Subcutaneous abdominal adipose tissue (tissue), 5 donors: ENCODE measurements at regions not wholly inside any gene's neighbourhood (a gene's known extent, or its start where the extent isn't known, plus 50 kb on each side); places are given as distances from the start of the nearest gene placed in this dataset.

Experiments used
- H3K27ac ChIP-seq: one replicate; pipeline ENCODE4 v1.7.0; 2013; ENCODE audit warnings: low read depth, mild to moderate bottlenecking, inconsistent platforms, low read length, moderate library complexity
- H3K27me3 ChIP-seq, 5 donors: one replicate each; pipeline ENCODE4 v1.7.0; 2013; ENCODE audit warnings: low read length in 5 of 5, inconsistent platforms in 1 of 5; ENCODE audit not compliant: control insufficient read depth in 5 of 5, insufficient read depth in 4 of 5
- H3K36me3 ChIP-seq, 5 donors: one replicate each; pipeline ENCODE4 v1.7.0; 2013; ENCODE audit warnings: low read length in 5 of 5; ENCODE audit not compliant: control insufficient read depth in 5 of 5, insufficient read depth in 5 of 5
- H3K4me1 ChIP-seq, 5 donors: one replicate each; pipeline ENCODE4 v1.7.0; 2013; ENCODE audit warnings: low read length in 5 of 5, mild to moderate bottlenecking in 3 of 5, moderate library complexity in 1 of 5; ENCODE audit not compliant: control insufficient read depth in 5 of 5, insufficient read depth in 5 of 5
- H3K4me3 ChIP-seq, 5 donors: one replicate each; pipeline ENCODE4 v1.7.0; 2013; ENCODE audit warnings: low read length in 5 of 5, low read depth in 1 of 5
- H3K9ac ChIP-seq, 5 donors: one replicate each; pipeline ENCODE4 v1.7.0; 2013; ENCODE audit warnings: low read length in 5 of 5, mild to moderate bottlenecking in 4 of 5, moderate library complexity in 3 of 5
- H3K9me3 ChIP-seq, 5 donors: one replicate each; pipeline ENCODE4 v1.7.0; 2013; ENCODE audit warnings: low read length in 5 of 5; ENCODE audit not compliant: control insufficient read depth in 5 of 5
- donor health status: healthy.
- donor health status: healthy.
- donor health status: healthy.
- donor health status: healthy.
- donor health status: healthy.

DNA sequence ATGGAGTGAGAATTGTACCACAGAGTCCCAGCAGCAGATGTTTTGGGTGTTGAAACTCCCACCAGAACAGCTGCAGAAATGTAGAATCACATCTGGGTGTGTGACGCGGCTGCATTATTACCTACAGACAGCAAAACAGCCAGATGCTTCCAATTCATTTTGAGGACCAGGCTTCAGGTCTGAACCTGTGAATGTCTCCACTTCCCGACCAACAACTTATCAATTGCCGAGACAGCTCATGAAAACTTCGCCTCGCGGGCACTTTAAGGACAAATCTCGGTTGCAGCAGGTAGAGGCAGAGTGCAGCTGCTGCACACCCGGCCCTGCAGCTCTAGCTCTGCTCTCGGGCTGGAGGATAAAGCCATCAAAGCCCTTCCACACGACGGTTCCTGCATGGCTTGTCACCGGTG lies 202.0 kb downstream of the HRH4 start:
- no peak overlapping the region for H3K4me3 ChIP-seq
- H3K36me3 ChIP-seq: no peaks in the 10 kb centered on the region
- H3K4me1 ChIP-seq: peaks cover 0 to 17% (median 10%) of the 10 kb centered on the region in 5 donors
- H3K9me3 ChIP-seq: no peaks in the 10 kb centered on the region
- no peak overlapping the region for H3K9ac ChIP-seq
- no peak overlapping the region for H3K27ac ChIP-seq
- peaks cover 0 to 4% (median 3%) of the 10 kb centered on the region in 5 donors for H3K27me3 ChIP-seq

DNA sequence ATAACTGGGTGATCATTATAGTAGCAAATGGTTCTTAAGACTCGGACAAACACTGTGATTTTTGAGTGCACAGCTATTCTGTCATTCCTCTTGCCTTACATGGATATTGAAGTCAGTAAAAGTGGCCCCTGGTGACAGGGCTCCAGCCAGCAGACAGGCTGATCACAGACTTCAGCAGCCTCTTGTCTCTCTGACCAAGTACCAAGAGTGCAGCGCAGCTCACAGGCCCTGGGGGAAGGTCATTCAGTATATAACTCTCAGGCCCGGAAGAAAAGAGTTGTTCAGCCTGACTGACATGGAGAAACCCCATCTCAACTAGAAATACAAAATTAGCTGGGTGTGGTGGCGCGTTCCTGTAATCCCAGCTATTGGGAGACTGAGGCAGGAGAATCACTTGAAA lies 202.6 kb downstream of the HRH4 start:
- no peaks in the 10 kb centered on the region for H3K36me3 ChIP-seq
- no peak overlapping the region for H3K9ac ChIP-seq
- no peaks in the 10 kb centered on the region for H3K9me3 ChIP-seq
- peaks cover 0 to 4% (median 0%) of the 10 kb centered on the region in 5 donors for H3K27me3 ChIP-seq
- H3K4me3 ChIP-seq: no peak overlapping the region
- no peak overlapping the region for H3K27ac ChIP-seq
- H3K4me1 ChIP-seq: peaks cover 0 to 12% (median 8%) of the 10 kb centered on the region in 5 donors

DNA sequence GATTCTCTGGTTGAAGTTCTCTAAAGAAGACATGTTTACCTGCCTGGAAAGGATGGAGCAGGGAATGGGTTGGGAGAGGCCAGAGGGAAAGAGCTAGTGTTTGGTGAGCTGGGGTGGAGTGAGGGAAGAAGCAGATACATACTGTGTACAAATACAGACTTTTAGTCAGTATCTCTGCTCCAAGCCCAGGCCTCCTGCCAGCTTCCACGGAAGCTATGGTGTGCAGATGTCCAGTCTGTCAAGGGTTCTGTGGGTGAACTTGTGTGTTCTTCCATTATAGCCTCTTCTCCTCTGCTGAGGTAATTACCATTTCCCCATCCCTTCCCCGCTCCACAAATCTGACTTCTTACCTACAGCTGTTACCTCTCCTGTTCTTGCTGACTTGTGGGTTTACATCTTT lies 208.6 kb downstream of the HRH4 start:
- no peak overlapping the region for H3K27ac ChIP-seq
- no peaks in the 10 kb centered on the region for H3K27me3 ChIP-seq
- H3K36me3 ChIP-seq: no peaks in the 10 kb centered on the region
- H3K4me1 ChIP-seq: no peaks in the 10 kb centered on the region
- H3K9me3 ChIP-seq: no peaks in the 10 kb centered on the region
- H3K9ac ChIP-seq: no peak overlapping the region
- no peak overlapping the region for H3K4me3 ChIP-seq

DNA sequence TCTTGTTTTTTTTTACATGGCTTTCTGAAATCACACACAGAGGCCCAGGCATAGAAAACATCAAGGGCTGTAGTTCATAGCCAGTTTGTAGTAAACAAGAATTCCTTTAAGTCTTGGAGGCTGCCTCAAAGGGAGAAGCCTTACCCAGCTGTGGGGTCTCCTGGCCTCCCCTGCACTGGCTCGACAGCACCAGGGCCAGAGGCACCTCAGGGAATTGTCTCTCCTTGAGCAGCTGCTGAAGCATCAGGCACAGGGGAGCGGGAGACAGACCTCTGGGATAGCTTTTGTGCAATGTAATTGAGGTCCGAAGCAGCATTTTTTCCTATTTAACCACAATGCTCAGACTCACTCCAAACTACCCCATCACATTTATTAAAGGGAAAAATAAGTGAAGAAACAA lies 209.1 kb downstream of the HRH4 start:
- Histone ChIP-seq H3K27me3 (no peaks in the 10 kb centered on the region), H3K27ac (no peak overlapping the region), H3K36me3 (no peaks in the 10 kb centered on the region), H3K4me3 (no peak overlapping the region), H3K9me3 (no peaks in the 10 kb centered on the region), H3K4me1 (no peaks in the 10 kb centered on the region), H3K9ac (no peak overlapping the region)

DNA sequence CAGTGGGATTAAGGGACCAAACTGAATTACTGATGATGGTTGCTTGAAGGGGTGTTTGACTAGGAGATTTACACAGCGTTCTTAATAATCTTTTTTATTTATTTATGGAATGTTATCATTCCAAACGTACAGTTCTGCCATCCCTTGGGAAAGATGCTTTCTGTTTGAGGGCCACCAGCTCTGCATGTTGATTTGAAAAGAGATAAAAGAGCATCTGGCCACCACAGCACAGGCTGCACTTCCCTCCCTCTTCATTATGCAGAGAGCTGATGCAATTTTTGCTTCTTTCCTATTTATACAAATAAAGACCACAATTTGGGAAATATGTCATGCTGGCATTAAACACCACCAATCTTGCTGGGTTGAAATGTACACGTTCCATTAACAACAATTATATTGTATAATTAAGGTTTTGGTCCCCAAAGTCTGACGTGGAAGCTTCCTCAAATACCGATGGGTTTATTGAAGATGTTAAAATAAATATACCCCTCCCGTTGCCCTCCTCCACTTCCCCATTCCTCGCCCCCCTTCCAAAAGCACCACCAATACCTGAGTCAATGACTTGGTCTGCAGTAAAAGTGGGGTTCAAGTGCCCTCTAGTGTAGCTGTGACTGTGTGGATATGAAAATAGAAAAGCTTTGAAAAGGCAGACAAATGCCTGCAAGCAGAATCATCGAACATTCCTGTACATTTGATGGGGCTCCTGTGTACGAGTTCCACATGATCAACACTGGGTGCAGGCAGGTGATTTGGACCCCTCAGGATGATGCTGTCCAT lies 211.9 kb downstream of the HRH4 start:
- no peaks in the 10 kb centered on the region for H3K36me3 ChIP-seq
- no peak overlapping the region for H3K27ac ChIP-seq
- no peaks in the 10 kb centered on the region for H3K4me1 ChIP-seq
- no peak overlapping the region for H3K4me3 ChIP-seq
- no peaks in the 10 kb centered on the region for H3K27me3 ChIP-seq
- no peaks in the 10 kb centered on the region for H3K9me3 ChIP-seq
- no peak overlapping the region for H3K9ac ChIP-seq

DNA sequence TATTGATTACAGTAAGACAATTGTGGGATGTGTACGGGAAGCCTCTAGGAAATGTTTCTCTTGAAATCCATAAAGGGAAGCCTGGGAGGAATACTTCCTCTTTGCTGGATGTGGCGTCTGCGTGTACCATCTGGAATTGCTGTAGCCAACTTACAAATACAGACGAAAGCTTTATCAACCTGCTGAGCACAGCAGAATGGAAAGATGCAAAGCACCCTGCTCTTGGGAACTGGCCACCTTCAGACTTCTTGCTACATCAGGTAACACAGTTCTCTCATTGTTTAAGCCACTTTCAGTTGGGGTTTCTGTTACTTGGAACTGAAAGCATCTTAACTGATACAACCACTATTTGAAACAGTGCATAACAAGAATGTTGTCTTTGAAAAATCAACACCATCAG lies 213.8 kb downstream of the HRH4 start:
- H3K27me3 ChIP-seq: peaks cover 0 to 3% (median 0%) of the 10 kb centered on the region in 5 donors
- no peaks in the 10 kb centered on the region for H3K4me1 ChIP-seq
- no peaks in the 10 kb centered on the region for H3K9me3 ChIP-seq
- H3K4me3 ChIP-seq: no peak overlapping the region
- H3K9ac ChIP-seq: no peak overlapping the region
- H3K36me3 ChIP-seq: no peaks in the 10 kb centered on the region
- H3K27ac ChIP-seq: no peak overlapping the region

DNA sequence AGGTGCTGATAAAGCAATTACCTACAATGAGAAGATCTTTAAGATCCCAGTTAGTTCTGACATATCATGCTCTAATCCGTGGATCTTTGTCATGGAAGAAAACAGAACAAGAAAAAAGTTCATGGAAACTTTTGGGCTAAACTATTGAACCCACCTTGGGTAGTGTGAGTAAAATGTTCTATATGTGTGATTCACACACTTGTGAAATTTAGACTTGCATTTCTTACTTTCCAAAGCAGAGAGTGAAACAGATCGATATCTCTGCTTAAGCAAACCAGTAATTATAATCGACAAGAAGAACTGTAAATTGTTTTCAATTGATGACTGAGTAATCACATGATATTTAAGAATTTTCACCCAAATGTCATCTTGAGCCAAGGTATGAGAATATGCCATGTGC lies 214.2 kb downstream of the HRH4 start:
- Histone ChIP-seq H3K4me3 (no peak overlapping the region), H3K36me3 (no peaks in the 10 kb centered on the region), H3K4me1 (no peaks in the 10 kb centered on the region), H3K9ac (no peak overlapping the region), H3K9me3 (no peaks in the 10 kb centered on the region), H3K27me3 (peaks cover 0 to 3% (median 0%) of the 10 kb centered on the region in 5 donors), H3K27ac (no peak overlapping the region)

DNA sequence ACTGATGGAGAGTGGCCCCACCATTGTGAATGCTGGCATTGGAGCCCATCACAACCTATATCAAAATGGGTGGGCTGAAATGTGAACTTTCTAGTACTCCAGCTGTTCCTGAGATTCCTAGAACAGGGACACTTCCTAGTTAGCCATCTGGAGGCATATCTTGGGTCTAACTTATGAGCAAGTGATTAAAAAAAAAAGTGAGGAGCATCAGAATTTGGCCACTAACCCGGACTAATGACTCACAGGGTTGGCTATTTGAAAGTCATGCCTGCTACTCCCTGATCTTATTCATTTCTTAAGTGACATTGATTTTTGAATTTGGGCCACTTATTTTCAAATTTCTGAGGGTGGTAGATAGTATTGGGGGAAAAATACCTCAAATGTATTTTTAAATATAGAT lies 216.6 kb downstream of the HRH4 start:
- H3K9ac ChIP-seq: no peak overlapping the region
- H3K27ac ChIP-seq: no peak overlapping the region
- H3K4me1 ChIP-seq: no peaks in the 10 kb centered on the region
- no peak overlapping the region for H3K4me3 ChIP-seq
- H3K27me3 ChIP-seq: peaks cover 0 to 3% (median 0%) of the 10 kb centered on the region in 5 donors
- H3K36me3 ChIP-seq: no peaks in the 10 kb centered on the region
- peaks cover 0 to 3% (median 0%) of the 10 kb centered on the region in 5 donors for H3K9me3 ChIP-seq

DNA sequence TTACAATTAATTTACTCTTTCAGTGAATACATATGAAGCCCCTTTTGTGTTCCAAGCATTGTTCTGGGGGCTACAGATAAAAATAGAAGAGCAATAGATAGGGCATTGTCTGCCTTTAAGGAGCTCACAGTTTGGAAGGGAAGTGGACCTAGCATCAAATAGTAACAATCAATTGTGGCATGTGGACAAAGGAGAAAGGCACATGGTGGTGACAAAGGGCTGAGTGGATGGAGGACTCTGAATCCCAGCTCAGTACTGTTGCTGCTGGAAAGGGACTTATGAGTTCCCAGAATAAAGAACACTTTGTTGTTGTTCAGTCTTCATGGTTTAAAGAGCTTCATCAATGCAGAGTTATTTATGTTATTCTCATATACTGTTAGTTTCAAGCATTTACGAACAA lies 217.7 kb downstream of the HRH4 start:
- peaks cover 0 to 3% (median 0%) of the 10 kb centered on the region in 5 donors for H3K9me3 ChIP-seq
- H3K27me3 ChIP-seq: peaks cover 0 to 3% (median 0%) of the 10 kb centered on the region in 5 donors
- H3K4me3 ChIP-seq: no peak overlapping the region
- H3K4me1 ChIP-seq: no peaks in the 10 kb centered on the region
- no peak overlapping the region for H3K9ac ChIP-seq
- H3K27ac ChIP-seq: no peak overlapping the region
- H3K36me3 ChIP-seq: no peaks in the 10 kb centered on the region

DNA sequence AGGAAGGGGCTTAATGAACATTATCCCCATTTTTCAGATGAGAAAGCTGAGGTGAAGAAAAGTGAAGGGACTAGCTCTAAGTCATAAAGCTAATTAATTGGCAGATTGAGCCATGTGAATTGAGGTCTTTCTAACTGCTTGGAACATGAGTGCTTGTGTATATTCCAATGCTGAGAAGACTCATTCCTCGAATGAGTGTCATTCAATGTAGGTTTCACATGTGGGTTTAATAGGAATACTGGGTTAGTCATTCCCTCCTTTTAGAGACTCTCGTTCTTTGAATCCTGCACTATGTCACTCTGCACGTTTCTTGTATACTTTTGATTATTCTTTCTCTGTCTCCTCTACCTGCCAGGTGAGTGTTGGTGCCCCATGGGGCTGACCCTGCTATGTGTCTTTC lies 218.2 kb downstream of the HRH4 start:
- Histone ChIP-seq H3K9me3 (peaks cover 0 to 3% (median 0%) of the 10 kb centered on the region in 5 donors), H3K9ac (no peak overlapping the region), H3K4me3 (no peak overlapping the region), H3K36me3 (no peaks in the 10 kb centered on the region), H3K27me3 (peaks cover 0 to 3% (median 0%) of the 10 kb centered on the region in 5 donors), H3K27ac (no peak overlapping the region), H3K4me1 (no peaks in the 10 kb centered on the region)
